ENCODE measurements at regions not wholly inside any gene's neighbourhood (a gene's known extent, or its start where the extent isn't known, plus 50 kb on each side); places are given as distances from the start of the nearest gene placed in this dataset.

DNA sequence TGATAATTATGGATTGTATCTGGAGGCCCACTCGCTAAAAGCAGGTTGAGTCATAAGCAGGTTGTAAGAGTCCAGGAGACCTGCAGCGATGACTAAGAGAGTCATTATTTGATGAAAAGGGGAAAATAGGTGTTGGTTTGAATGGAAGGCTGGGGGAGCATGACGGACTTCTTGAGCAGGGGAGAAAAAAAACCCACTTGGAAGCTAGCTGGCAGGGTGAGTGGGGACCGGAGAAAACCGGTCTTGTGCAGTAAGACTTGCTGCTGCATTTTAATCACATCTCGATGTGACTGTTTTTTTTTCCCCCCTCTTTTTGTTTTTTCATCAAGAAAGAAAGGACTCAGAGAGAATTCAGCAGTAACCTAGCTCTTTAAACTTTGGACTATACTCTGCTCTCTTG is 90.0 kb downstream of the IGSF1 start:
- TF ChIP-seq ZNF366 (tag by site-specific recombination; conservative IDR thresholded peaks at IDR 0.05) (no peak), ZNF785 (tag by site-specific recombination; IDR thresholded peaks at IDR 0.05) (no peak), YY1 (tag by site-specific recombination; IDR thresholded peaks at IDR 0.05) (no peak), ZNF426 (tag by site-specific recombination; IDR thresholded peaks at IDR 0.05) (no peak), HOXA7 (CRISPR knock-in tag; IDR thresholded peaks at IDR 0.05; ENCODE audit: borderline replicate concordance) (no peak), ZNF571 (tag by site-specific recombination; IDR thresholded peaks at IDR 0.05) (no peak)
- TF ChIP-seq, protein P1, sequence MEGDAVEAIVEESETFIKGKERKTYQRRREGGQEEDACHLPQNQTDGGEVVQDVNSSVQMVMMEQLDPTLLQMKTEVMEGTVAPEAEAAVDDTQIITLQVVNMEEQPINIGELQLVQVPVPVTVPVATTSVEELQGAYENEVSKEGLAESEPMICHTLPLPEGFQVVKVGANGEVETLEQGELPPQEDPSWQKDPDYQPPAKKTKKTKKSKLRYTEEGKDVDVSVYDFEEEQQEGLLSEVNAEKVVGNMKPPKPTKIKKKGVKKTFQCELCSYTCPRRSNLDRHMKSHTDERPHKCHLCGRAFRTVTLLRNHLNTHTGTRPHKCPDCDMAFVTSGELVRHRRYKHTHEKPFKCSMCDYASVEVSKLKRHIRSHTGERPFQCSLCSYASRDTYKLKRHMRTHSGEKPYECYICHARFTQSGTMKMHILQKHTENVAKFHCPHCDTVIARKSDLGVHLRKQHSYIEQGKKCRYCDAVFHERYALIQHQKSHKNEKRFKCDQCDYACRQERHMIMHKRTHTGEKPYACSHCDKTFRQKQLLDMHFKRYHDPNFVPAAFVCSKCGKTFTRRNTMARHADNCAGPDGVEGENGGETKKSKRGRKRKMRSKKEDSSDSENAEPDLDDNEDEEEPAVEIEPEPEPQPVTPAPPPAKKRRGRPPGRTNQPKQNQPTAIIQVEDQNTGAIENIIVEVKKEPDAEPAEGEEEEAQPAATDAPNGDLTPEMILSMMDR (tag by site-specific recombination; IDR thresholded peaks at IDR 0.05), result no peak
- TF ChIP-seq, protein P2, sequence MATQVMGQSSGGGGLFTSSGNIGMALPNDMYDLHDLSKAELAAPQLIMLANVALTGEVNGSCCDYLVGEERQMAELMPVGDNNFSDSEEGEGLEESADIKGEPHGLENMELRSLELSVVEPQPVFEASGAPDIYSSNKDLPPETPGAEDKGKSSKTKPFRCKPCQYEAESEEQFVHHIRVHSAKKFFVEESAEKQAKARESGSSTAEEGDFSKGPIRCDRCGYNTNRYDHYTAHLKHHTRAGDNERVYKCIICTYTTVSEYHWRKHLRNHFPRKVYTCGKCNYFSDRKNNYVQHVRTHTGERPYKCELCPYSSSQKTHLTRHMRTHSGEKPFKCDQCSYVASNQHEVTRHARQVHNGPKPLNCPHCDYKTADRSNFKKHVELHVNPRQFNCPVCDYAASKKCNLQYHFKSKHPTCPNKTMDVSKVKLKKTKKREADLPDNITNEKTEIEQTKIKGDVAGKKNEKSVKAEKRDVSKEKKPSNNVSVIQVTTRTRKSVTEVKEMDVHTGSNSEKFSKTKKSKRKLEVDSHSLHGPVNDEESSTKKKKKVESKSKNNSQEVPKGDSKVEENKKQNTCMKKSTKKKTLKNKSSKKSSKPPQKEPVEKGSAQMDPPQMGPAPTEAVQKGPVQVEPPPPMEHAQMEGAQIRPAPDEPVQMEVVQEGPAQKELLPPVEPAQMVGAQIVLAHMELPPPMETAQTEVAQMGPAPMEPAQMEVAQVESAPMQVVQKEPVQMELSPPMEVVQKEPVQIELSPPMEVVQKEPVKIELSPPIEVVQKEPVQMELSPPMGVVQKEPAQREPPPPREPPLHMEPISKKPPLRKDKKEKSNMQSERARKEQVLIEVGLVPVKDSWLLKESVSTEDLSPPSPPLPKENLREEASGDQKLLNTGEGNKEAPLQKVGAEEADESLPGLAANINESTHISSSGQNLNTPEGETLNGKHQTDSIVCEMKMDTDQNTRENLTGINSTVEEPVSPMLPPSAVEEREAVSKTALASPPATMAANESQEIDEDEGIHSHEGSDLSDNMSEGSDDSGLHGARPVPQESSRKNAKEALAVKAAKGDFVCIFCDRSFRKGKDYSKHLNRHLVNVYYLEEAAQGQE (tag by site-specific recombination; IDR thresholded peaks at IDR 0.05), result no peak
- TF ChIP-seq, protein P3, sequence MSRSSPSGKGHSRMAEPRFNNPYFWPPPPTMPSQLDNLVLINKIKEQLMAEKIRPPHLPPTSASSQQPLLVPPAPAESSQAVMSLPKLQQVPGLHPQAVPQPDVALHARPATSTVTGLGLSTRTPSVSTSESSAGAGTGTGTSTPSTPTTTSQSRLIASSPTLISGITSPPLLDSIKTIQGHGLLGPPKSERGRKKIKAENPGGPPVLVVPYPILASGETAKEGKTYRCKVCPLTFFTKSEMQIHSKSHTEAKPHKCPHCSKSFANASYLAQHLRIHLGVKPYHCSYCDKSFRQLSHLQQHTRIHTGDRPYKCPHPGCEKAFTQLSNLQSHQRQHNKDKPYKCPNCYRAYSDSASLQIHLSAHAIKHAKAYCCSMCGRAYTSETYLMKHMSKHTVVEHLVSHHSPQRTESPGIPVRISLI (tag by site-specific recombination; IDR thresholded peaks at IDR 0.05), result no peak

Measured in HEK293 (cell line).